DMS 273 treated with DMSO at 0.1 percent for 48 hours (cell line): ENCODE measurements at regions not wholly inside any gene's neighbourhood (a gene's known extent, or its start where the extent isn't known, plus 50 kb on each side); places are given as distances from the start of the nearest gene placed in this dataset.

Experiments
- DNase-seq: peaks from one replicate; lab custom pipeline; 2025; lab: John Stamatoyannopoulos, UW

DNA sequence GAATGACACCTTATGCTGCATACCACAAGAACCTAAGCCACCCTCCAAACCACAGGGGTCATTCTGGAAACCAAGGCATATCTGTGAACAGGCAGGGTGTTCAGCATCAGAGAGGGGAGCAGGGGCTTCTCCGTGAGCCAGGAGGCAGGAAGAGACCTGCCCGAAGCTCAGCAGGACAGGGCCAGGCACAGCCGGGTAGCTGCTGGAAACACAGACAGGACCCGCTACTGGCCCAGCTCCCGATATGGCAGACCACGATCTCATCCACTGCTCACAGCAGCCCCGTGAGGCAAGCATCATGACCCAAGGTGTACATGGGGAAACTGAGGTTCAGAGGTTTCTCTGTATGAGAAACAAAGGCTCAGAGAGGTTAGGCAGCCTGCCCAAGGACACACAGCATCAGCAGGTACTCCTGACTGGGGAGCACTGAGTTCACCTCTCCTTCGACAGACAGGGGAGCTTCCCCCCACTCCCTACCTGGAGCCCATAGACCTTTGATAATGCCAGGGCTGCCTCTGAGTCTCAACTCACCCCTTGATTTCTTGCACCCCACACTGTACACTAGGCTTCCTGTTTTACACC lies 317.7 kb downstream of the MATN1 start:
- DNase-seq = no peak

DNA sequence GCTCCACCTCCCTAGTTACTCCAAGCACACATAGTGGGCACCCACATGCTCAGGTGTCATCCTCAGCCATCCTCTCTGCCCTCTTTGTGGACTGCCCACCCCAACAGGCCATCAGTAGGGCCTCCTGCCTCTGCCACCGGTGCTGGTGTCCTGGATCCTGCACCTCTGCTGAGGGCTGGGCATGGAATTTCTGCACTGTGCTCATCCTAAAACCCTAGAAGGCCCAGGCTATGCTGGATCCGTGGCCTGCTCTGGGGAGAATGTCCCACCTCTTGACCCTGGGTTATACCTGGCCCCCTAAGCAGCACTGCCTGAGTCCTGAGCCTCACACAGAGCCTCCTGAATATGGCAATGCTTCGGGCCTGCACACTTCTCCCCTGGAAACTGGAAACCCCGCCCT lies 318.3 kb downstream of the MATN1 start:
- no peak for DNase-seq

DNA sequence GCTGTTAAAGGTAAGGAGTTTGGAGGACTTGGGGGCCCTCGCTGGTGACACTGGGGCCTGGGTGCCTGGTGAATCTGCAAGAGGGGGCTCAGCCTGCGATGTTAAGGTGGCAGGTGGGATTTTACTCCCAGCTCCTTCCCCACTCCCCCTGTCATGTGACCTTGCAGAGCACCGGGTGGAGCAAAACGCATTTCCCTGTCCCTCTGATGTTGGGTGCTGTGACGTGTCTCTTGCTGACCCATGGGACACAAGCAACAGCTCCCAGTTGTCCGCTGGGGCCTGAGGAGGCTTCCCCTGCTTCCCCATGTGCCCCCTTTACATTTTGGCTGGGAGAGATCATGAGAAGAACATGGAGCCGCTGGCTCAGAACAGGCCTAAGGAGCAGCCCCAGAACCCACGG lies 319.0 kb downstream of the MATN1 start:
- DNase-seq = no peak

DNA sequence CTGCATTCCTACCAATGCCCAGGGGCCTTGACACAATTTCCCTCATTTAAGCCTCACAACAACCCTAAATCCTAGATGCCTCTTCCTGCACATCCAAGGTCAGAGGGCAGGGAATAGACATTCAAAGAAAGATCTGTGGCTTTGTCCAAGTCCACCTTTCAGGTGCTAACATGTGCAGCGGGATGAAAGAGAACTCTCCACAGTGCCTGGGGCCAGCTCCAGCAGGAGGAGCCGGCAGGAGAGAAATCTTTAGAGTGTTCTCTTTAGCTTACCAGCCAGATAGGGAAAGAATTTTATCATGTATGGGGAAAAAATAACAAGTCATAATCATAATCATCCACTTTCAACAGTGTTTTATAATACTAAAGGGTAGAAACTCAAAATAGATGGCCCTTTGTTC lies 319.7 kb downstream of the MATN1 start:
- DNase-seq = no peak

DNA sequence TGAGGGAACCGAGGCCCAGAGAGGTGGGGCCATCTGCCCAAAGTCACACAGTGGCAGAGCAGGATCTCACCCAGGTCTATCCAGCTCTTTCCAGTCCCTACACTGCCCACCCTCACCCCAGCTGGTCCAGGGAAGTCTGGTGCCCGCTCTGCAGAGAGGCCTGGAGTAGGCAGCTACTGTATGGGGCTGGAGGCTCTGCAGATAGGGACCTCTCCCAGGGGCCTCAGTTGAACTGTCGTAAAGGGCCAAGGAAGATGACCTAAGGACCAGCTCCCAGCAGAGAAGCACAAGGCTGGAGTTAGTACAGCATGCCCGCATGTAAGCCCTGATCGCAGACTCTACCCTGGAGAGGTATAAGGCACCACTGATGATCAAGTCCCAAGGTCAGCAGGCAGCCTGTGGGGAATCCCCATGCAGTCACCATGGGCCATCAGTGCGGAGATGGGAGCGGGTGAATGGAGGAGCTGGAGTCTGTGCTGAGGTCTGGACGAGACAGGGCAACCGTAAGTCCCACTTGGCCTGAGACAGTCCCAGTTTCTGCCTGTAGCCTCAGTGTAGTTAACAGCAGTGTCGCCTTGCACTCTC lies 320.2 kb downstream of the MATN1 start:
- DNase-seq = no peak

DNA sequence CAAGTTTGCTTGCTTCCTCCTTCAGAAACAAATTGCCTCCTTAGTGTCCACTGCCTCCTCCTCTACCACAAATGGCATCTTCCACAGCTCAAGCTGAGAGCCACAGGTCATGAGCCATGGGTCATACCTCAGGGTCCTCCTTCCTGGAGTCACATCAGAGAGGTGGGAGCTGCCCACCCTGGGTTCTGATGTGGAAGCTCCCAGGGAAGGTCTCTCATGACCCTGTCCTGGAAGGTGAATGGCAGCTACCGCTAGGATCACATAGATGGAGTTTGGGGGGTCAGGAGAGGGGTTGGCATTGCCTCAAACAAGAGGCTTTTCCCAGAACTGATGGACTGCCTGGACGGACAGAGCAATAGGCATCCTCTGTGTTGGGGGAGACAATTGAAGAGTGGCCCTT lies 321.4 kb downstream of the MATN1 start:
- no peak for DNase-seq

DNA sequence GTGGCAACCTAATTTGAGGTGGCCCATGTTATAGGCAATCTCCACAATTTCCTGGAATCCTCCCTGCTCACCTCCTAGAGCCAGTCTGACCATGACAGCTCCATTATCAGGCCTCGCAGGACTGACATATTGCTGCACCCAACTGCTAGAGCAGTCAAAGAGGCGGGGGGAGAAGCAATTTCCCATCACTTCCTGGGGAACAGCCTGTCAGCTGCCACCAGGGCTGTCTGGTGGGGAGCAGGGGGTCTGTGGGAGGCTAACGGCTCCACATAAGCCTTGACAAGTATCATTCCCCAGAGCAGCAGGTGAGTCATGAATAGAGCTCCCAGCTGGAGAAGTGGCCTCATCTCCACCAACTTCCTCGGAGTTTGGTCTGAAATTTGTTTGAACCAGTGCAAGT lies 322.9 kb downstream of the MATN1 start:
- no peak for DNase-seq

DNA sequence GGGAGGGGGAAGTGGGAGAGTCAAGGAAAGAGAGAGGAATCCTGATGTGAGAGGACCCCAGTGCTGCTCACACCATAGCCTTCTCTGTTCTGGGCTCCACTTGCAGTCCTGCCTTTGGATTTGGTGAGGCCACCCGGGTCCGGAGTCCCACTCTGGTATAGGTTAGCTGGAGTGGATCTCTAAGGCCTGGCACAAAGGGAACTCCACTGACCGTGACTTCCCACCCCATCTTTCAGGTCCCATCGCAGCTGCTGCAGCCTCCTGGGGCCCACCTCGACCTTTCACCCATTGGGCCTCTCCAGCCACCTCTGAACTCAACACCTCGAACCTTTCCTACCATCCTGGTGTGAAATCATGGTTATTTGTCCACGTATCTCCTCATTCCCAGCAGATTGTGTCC lies 324.4 kb downstream of the MATN1 start:
- no peak for DNase-seq

DNA sequence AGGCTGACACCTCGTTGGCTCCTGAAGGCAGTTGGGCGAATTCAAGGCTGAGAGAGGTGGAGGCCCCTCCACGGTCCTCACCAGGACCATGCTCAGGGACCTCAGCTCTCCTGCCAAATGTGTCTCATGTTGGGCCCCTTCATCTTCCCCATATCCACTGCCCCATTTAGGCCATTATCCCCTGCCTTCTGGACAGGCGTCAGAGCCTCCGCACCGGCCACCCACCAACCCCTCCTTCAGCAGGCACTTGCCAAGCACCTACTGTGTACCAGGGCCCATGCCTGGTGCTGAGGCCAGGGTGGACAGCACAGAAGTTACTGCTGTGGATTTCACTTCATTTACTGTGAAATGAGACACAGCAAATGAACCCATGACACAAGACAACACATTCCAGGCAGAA lies 325.8 kb downstream of the MATN1 start:
- no peak for DNase-seq

DNA sequence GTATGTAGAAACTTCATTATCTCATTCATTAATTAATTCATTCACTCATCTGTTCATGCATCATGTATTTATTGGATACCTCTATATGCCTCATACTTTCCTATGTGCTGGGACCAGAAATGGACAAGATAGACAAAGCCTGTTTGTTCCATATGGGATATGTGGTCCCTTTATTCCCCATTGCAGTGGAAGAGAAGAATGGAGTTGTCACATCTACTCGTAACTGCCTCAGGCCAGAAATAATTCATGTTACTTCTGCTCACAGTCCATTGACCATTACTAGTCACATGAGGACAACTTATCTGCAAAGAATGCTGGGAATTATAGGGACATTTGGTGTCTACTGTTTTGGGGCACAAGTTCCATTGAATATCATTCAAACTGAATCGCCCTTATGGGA lies 327.8 kb downstream of the MATN1 start:
- DNase-seq = no peak

DNA sequence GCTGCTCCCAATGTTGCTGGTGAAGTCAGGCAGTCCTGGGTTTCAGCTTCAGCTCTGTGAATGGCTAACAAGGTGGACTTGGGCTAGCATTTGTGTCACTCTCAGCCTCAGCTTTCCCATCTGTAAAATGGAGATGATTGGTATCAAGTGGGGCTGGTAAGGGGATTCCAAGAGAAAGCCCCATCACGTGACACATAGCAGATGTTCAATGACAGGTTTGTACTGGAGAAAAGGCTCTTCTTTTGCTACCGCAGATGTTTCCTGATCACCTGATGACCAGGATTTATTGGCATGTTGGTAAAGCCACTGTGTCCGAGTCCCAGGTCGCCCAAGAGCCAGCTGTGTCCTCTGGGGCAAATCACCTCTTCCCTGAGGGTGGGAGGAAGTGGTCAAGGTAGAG lies 335.0 kb downstream of the MATN1 start:
- no peak for DNase-seq

DNA sequence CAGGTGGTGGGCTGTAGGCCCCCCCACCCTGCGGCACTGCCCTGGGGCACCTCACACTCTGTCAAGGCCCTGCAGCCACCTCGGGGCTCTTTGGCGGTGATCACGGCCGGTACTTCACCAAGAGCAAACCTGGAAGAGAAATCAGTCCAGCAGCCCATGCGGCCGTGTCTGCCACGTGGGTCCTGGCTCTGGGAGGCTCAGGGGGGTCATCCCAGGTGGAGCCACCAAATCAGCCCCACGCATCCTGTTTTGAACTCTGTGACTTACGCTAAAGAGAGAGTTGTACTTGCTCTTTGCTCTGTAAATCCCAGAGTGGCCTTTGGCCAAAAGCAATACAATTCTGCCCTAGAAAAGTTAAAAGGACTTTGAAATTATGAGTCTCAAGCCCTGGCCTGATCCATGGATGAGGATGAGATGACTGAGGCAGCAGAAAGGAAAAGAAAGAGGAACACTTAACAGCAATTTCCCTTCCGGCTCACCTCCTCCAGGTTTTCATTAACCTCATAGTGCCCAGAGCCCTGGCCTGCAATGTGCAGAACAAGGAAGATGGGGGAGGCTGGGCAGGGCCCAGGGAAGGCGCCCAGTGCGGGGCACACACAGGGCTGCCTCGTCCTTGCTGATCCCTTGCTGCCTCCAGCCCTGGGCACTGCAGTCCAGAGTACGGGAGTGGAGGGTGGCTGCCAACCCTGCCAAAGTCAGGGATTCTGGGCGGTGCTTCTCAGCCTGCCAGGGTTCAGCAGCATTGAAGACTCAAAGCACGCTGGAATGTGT lies 337.0 kb downstream of the MATN1 start:
- no peak for DNase-seq

DNA sequence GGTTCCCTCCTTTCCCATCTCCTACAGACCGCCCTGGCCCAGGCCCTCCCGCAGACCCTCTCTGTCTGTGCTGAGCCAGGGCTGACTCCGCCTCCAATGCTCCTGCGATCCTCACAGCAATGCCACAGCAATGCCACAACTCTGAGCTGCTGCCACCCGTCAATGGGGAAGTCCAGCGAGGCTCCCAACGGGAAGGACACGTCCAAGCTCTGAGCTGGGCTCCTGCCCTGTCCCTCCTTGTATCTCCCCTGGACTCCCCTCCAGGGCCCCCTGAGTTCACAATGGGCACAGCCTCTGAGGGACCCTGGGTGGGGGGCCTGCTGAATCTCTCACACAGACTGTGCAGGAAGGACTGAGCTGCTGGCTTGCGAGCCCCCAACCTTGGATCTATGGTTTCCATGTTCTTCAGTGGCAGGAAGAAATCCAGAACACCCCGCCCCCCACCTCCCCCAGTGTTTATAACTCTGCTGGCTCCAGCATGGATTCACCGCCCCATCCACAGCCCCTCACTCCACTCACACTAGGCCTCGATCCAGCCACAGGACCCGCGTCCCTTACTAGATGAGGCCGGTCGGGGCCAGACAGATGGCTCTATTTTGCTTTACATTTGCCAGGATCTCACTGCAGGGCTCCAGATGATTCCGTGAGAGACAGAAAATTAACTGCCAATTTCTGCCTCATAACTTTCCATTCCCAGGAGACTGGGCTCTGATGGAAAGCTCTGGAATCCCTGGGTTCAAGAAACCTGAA lies 338.0 kb downstream of the MATN1 start:
- no peak for DNase-seq

DNA sequence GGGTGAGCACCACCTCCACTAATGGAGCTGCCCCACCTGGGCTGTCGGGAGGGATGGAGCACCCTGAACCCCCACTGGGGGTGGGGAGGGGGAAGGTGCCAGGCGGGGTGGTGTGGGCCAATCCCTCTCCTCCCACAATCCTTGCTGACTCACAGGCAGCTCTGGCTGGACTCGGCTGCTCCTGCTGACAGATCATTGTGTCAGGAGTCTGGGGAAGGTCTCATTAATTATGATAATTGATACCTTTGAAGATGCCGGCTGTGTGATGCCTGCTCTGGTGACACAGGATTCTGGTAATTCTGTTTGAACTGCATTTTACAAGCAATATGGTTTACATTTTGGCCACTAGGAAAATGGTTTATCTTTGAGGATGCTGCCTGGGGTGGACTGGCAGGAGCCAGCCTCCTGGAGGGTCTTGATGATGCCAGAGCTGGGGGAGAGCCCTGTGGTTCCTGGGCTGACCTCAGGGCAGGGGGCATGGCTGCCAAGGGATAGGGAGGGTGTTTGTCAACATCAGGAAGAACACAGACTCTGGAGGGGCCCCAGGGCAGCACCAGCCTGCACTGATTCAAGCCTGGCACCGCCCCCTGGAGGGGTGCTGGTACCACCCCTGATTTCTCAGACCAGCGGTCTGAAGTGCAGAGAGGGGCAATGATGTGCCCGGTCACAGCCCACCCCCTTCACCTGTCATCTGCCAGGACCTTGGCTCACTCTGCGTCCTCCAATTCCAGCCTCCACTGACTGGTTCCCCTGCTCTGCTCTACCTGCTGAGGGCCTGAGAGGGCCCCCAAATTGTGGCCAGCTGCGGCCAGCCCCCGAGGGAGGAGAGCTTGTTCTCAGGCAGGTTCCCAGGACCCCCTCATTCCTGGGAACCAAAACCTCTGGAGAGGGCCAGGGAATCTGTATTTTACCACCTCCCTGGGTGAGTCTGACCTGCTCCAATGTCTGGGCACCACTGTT lies 338.8 kb downstream of the MATN1 start:
- DNase-seq = no peak

DNA sequence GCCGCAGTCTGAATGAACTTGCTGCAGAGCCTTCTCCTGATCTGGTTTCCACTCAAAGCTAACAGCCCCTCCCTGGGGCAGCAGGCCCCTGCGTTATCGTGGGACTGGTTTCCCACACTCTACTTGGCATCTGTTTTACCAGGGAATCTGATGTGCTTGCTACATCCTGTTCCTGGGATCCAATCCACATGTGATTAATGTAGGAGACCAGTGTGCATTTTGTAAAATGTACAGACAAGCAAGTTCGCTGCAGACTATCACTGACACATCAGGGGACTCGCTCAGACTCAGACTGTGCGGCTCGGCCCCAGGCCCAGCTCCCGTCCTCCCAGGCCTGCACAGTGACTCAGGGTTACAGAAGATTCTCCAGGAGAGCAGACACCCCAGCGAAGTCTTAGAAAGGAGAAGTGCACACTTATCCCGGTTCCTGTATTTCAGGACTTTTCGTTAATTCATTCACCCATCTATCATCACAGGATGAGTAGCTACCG lies 340.1 kb downstream of the MATN1 start:
- no peak for DNase-seq

DNA sequence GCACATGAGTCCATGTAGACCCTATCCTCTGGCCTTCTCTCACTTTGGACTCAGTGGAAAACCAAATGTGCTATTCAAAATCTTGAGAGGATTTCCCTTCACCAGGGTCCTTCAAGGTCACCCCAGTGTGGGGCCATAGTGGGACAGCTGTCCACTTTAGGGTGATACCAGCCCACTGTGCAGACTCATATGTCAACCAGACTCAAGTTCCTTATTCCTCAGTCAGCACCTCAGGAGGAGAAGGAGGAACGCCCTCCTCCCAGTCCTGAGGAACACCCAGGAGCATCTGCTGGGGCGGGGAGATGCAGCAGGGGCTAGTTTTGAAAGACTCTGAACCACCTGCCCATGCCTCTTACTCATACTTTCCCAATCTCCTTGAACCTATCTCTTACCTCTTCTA lies 340.9 kb downstream of the MATN1 start:
- DNase-seq = no peak

DNA sequence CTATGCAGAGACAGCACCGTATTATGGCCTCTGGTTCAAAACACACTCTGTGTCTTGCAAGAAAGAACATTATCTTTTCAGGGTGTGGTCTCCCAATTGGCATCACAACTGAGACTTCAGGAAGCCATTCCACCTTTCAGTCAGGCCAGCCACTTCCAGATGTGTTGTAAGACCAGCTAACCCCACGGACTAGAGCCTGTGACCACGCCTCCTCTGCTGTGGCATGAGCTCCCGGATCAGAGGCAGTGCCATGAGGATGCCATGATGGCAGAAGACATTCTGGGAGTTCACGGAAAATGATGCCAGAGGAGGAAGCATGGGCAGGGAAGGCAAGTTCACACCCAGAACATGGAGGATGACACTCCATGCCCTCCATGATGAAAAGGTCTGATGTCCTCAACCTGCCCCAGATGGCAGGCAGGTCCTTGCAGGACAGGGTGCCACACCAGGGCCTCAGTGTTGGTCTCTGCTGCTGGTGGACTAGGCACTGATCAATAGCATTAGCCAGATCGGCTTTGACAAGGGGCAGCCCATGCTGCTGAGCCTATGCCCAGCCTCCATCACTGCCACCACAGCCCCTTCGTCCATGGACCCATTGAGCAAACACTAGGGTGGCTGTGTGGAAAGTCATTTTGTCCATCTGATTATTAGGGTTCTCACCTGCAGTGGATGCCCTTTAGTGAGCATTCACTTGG lies 341.6 kb downstream of the MATN1 start:
- DNase-seq = no peak

DNA sequence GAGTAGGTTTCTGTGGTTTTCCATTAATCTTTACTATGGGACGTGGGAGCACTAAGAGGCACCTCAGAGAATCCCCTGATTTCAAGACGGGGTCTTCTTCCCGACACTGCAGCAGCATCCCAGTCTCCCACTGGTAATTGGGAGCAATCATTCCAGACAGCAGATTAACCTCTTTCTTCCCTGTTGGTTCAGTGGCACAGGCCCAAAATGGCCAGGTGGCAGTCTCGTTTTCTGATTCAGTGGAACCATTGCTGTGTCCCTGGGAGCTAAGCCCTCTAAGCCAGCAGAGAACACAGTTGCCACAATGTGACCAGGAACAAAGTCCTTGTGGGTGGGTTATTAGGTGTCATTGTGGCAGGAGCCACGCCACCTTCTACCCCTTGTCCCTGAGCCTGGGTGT lies 342.1 kb downstream of the MATN1 start:
- DNase-seq = no peak

DNA sequence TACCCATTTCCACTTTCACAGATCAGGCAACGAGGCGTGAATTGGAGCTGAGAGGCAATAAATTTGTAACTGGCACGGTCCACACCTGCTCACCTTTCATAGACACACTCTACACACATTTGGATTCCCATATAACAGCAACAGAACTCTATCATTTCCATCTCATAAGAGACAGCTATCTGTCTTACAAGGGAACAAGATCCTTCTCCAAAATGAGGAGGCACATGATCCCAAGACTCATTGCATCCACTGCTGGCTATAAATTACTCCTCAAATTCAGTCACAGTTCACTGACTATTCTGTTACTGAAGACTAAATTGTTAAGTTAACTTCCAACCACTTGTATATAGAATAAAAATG lies 342.8 kb downstream of the MATN1 start:
- DNase-seq = no peak

DNA sequence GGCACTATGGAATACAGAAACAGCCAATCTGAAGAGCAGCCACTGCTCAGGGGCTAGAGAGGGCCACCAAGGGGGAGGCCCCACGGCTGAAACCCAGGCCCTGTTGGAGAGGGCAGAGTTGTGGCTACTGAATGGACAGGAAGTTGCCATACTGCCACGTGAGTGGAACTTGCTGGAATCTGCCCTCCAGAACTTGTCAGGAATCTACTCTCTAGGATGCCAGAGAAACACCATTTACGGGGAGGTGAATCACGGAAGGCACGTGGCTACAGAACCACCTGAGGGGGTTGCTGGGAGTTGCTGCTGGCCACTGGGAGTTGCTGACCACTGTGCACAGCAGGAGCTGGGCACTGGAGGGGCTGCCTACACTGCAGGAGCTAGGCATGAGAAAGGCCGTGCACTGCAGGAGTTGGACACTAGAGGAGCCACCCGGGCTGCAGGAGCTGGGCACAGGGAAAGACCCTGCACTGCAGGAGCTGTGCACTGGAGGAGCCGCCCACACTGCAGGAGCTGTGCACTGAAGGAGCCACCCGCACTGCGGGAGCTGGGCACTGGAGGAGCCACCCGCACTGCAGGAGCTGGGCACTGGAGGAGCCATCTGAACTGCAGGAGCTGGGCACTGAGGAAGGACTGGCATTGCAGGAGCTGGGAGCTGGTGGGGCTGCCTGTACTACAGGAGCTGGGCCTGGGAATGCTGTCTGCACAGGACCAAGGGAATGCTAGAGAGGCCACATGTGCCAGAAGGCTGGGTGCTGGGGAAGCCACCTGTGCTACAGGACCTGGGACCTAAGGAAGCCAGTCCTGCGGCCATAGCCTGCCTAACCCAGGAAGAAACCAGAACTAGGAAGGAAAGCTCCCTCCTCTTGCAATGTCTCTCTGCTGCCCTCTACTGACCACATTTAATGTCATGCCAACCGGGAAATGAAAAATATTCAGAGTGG lies 343.4 kb downstream of the MATN1 start:
- peak; percentile 21 for DNase-seq
